ENCODE measurements at regions not wholly inside any gene's neighbourhood (a gene's known extent, or its start where the extent isn't known, plus 50 kb on each side); places are given as distances from the start of the nearest gene placed in this dataset.
A peak's percentile ranks its signal among the peaks of the same experiment; 100 is the strongest.

DNA sequence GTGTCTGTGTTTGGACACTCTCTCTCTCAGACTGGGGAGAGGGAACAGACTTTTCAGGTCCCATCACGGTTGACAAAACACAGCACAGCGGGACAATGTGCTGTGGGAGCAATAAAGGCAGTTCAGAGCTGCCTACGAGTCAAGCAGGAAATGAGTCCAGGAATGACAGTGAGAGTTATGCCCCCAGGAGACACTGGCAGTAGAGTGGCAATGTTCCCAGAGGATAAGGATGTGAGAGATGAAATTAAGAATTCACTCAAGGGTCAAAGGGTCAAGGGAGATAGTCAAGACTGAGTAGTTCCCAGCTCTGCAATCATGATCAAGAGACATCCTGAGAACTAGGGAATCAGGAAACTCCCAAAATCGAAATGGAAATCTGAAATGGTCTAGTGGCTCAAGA lies 156.1 kb downstream of the LURAP1L start:
- DNase-seq (ENCODE audit: insufficient read length, low spot score, missing footprints) = no peak
- peak overlapping the region; percentile 10 for H2AFZ ChIP-seq (ENCODE audit: low read length)
- H3K79me2 ChIP-seq (ENCODE audit: insufficient read depth, low read length) = no peaks in the 10 kb centered on the region
- H3K4me1 ChIP-seq (ENCODE audit: insufficient read depth, low read length) = peaks cover 3% of the 10 kb centered on the region
- no peaks in the 10 kb centered on the region for H4K20me1 ChIP-seq (ENCODE audit: insufficient read depth, low read length)
- H3K9me3 ChIP-seq (ENCODE audit: low read depth, low read length) = no peaks in the 10 kb centered on the region
- H3K4me3 ChIP-seq (ENCODE audit: insufficient read depth, low read length) = no peak overlapping the region
- H3K4me2 ChIP-seq (ENCODE audit: insufficient read depth, low read length) = no peak overlapping the region
- TF ChIP-seq, protein P1, sequence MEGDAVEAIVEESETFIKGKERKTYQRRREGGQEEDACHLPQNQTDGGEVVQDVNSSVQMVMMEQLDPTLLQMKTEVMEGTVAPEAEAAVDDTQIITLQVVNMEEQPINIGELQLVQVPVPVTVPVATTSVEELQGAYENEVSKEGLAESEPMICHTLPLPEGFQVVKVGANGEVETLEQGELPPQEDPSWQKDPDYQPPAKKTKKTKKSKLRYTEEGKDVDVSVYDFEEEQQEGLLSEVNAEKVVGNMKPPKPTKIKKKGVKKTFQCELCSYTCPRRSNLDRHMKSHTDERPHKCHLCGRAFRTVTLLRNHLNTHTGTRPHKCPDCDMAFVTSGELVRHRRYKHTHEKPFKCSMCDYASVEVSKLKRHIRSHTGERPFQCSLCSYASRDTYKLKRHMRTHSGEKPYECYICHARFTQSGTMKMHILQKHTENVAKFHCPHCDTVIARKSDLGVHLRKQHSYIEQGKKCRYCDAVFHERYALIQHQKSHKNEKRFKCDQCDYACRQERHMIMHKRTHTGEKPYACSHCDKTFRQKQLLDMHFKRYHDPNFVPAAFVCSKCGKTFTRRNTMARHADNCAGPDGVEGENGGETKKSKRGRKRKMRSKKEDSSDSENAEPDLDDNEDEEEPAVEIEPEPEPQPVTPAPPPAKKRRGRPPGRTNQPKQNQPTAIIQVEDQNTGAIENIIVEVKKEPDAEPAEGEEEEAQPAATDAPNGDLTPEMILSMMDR (IDR thresholded peaks at IDR 0.05; ENCODE audit: extremely low read depth, low read depth, low read length) = no peak
- no peak overlapping the region for H3K27ac ChIP-seq (ENCODE audit: low read depth, low read length)
- H3K36me3 ChIP-seq (ENCODE audit: insufficient read depth, low read length) = no peaks in the 10 kb centered on the region
- no peaks in the 10 kb centered on the region for H3K27me3 ChIP-seq (ENCODE audit: insufficient read depth, low read length)

DNA sequence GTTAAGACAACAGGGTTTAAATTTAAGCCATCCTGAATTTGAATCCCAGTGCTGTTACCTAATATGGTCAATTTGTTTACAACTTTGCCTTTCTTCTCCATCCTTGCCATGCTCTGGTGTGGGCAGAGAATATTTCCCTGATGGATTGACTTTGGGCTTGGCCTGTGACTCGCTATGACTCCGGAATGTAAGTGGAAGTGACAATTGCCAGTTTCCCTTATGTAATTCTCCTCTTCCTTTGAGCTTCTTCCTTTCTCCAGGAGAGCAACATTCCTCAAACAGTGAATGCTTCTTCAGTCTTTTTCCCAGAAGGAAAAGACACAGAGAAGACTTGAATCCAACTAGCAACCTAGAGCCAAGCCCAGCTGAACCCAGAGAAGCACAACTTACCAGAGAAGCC lies 159.1 kb downstream of the LURAP1L start:
- no peak for DNase-seq (ENCODE audit: insufficient read length, low spot score, missing footprints)
- H3K79me2 ChIP-seq (ENCODE audit: insufficient read depth, low read length) = no peaks in the 10 kb centered on the region
- H3K36me3 ChIP-seq (ENCODE audit: insufficient read depth, low read length) = no peaks in the 10 kb centered on the region
- H2AFZ ChIP-seq (ENCODE audit: low read length) = peak overlapping the region; percentile 1
- no peaks in the 10 kb centered on the region for H4K20me1 ChIP-seq (ENCODE audit: insufficient read depth, low read length)
- no peak overlapping the region for H3K27ac ChIP-seq (ENCODE audit: low read depth, low read length)
- H3K9me3 ChIP-seq (ENCODE audit: low read depth, low read length) = no peaks in the 10 kb centered on the region
- TF ChIP-seq, protein P1 (IDR thresholded peaks at IDR 0.05; ENCODE audit: extremely low read depth, low read depth, low read length) = no peak
- H3K4me3 ChIP-seq (ENCODE audit: insufficient read depth, low read length) = no peak overlapping the region
- H3K4me2 ChIP-seq (ENCODE audit: insufficient read depth, low read length) = no peak overlapping the region
- peaks cover 3% of the 10 kb centered on the region for H3K4me1 ChIP-seq (ENCODE audit: insufficient read depth, low read length)
- H3K27me3 ChIP-seq (ENCODE audit: insufficient read depth, low read length) = no peaks in the 10 kb centered on the region

DNA sequence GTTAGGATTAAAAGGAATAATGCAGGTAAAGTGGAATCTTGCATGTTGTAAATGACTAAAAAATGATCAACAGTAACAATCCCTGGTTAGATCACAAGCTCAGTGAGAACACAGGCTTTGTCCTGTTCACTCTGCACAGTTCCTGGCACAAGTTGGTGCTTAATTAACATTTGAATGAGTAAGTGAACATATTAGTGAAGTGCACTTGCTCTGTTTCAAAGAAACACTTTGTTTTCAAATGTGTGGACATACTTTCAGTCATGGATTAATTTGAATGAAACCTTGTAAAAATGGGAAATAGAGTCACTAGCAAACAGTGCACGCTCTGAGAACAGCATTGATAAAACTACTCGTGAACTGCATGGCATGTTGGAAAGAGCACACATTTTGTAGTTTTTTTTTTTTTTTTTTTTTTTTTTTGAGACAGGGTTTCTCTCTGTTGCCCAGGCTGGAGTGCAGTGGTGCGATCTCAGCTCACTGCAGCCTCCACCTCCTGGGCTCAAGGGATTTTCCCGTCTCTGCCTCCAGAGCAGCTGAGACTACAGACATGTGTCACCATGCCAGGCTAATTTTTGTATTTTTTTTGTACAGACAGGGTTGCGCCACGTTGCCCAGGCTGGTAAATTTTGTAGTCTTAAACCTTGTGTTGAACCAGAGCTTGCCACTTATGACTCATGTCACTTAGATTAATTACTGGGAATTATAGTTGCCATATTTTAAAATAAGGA lies 159.9 kb downstream of the LURAP1L start:
- no peak for DNase-seq (ENCODE audit: insufficient read length, low spot score, missing footprints)
- no peaks in the 10 kb centered on the region for H3K27me3 ChIP-seq (ENCODE audit: insufficient read depth, low read length)
- H3K4me2 ChIP-seq (ENCODE audit: insufficient read depth, low read length) = no peak overlapping the region
- no peaks in the 10 kb centered on the region for H3K79me2 ChIP-seq (ENCODE audit: insufficient read depth, low read length)
- no peak overlapping the region for H3K4me3 ChIP-seq (ENCODE audit: insufficient read depth, low read length)
- no peak overlapping the region for H2AFZ ChIP-seq (ENCODE audit: low read length)
- no peaks in the 10 kb centered on the region for H3K9me3 ChIP-seq (ENCODE audit: low read depth, low read length)
- TF ChIP-seq, protein P1 (IDR thresholded peaks at IDR 0.05; ENCODE audit: extremely low read depth, low read depth, low read length) = no peak
- H4K20me1 ChIP-seq (ENCODE audit: insufficient read depth, low read length) = no peaks in the 10 kb centered on the region
- no peaks in the 10 kb centered on the region for H3K36me3 ChIP-seq (ENCODE audit: insufficient read depth, low read length)
- H3K27ac ChIP-seq (ENCODE audit: low read depth, low read length) = peak overlapping the region; percentile 12
- peaks cover 3% of the 10 kb centered on the region for H3K4me1 ChIP-seq (ENCODE audit: insufficient read depth, low read length)

DNA sequence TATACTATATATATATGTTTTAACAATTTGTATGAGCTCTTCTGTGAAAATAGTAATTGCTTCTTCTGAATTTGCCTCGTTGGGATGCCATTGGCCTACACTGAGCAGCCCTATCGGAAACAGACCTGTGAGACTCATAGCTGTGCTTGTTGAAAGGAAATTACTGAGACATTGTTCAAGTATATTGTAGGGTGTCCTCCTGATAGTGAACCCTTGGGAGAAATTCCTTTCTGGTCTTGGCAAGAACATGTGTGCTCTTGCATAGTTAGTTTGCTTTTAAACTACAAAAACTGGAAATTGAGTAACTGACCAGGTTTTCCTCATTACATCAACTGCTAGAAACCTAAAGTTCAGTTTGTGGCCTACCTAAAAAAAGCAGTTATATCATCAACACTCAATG lies 160.9 kb downstream of the LURAP1L start:
- no peak for DNase-seq (ENCODE audit: insufficient read length, low spot score, missing footprints)
- no peaks in the 10 kb centered on the region for H4K20me1 ChIP-seq (ENCODE audit: insufficient read depth, low read length)
- no peak overlapping the region for H3K4me3 ChIP-seq (ENCODE audit: insufficient read depth, low read length)
- H3K79me2 ChIP-seq (ENCODE audit: insufficient read depth, low read length) = no peaks in the 10 kb centered on the region
- no peaks in the 10 kb centered on the region for H3K27me3 ChIP-seq (ENCODE audit: insufficient read depth, low read length)
- H3K27ac ChIP-seq (ENCODE audit: low read depth, low read length) = peak overlapping the region; percentile 12
- no peaks in the 10 kb centered on the region for H3K36me3 ChIP-seq (ENCODE audit: insufficient read depth, low read length)
- TF ChIP-seq, protein P1 (IDR thresholded peaks at IDR 0.05; ENCODE audit: extremely low read depth, low read depth, low read length) = no peak
- H3K4me1 ChIP-seq (ENCODE audit: insufficient read depth, low read length) = peaks cover 3% of the 10 kb centered on the region
- H2AFZ ChIP-seq (ENCODE audit: low read length) = no peak overlapping the region
- no peaks in the 10 kb centered on the region for H3K9me3 ChIP-seq (ENCODE audit: low read depth, low read length)
- H3K4me2 ChIP-seq (ENCODE audit: insufficient read depth, low read length) = no peak overlapping the region

Data from osteoblast (primary cell).